ENCODE measurements at regions not wholly inside any gene's neighbourhood (a gene's known extent, or its start where the extent isn't known, plus 50 kb on each side); places are given as distances from the start of the nearest gene placed in this dataset.

DNA sequence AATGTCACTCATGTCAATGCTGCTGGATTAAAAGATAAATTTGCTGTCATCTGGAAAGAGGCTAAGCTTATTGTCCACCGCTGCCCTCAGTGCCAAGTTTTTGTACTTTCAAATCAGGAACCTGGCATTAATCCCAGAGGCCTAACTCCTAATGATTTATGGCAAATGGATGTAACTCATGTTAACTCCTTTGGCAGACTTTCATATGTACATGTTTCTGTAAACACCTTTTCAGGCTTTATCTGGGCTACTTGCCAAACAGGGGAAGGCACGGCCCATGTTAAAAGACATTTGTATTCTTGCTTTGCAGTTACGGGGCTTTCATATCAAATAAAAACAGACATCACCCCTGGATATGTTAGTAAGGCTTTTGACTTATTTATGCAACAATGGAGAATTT, 608.0 kb upstream of the ACO1 start:
- Histone ChIP-seq H3K36me3 (replicated peaks; ENCODE audit: insufficient read depth, low read length) (no peaks in the 10 kb centered on the region), H3K27ac (ENCODE audit: low read length) (no peak overlapping the region), H3K4me3 (ENCODE audit: low read length) (no peak overlapping the region), H3K9me3 (replicated peaks; ENCODE audit: insufficient read depth, low read length) (no peaks in the 10 kb centered on the region), H3K9ac (ENCODE audit: low read length) (no peak overlapping the region), H3K79me2 (ENCODE audit: low read length) (no peaks in the 10 kb centered on the region), H2AFZ (ENCODE audit: low read length) (no peak overlapping the region), H3K27me3 (replicated peaks; ENCODE audit: insufficient read depth, low read length) (no peaks in the 10 kb centered on the region), H4K20me1 (ENCODE audit: insufficient read depth, low read length) (no peaks in the 10 kb centered on the region), H3K4me2 (ENCODE audit: low read depth, low read length) (no peak overlapping the region), H3K9me2 (replicated peaks; ENCODE audit: insufficient read depth, low read length) (no peaks in the 10 kb centered on the region), H3K4me1 (ENCODE audit: low read length) (no peaks in the 10 kb centered on the region), H3F3A (ENCODE audit: insufficient read depth, low read length) (no peaks in the 10 kb centered on the region)
- no peak for TF ChIP-seq EZH2 (optimal IDR thresholded peaks at IDR 0.05; ENCODE audit: low read depth, low read length)
- no peak for TF ChIP-seq EZH2phosphoT487 (IDR thresholded peaks at IDR 0.05; ENCODE audit: low read length)
- TF ChIP-seq, protein P1, sequence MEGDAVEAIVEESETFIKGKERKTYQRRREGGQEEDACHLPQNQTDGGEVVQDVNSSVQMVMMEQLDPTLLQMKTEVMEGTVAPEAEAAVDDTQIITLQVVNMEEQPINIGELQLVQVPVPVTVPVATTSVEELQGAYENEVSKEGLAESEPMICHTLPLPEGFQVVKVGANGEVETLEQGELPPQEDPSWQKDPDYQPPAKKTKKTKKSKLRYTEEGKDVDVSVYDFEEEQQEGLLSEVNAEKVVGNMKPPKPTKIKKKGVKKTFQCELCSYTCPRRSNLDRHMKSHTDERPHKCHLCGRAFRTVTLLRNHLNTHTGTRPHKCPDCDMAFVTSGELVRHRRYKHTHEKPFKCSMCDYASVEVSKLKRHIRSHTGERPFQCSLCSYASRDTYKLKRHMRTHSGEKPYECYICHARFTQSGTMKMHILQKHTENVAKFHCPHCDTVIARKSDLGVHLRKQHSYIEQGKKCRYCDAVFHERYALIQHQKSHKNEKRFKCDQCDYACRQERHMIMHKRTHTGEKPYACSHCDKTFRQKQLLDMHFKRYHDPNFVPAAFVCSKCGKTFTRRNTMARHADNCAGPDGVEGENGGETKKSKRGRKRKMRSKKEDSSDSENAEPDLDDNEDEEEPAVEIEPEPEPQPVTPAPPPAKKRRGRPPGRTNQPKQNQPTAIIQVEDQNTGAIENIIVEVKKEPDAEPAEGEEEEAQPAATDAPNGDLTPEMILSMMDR (IDR thresholded peaks at IDR 0.05; ENCODE audit: low read length): no peak
- DNase-seq: no peak

DNA sequence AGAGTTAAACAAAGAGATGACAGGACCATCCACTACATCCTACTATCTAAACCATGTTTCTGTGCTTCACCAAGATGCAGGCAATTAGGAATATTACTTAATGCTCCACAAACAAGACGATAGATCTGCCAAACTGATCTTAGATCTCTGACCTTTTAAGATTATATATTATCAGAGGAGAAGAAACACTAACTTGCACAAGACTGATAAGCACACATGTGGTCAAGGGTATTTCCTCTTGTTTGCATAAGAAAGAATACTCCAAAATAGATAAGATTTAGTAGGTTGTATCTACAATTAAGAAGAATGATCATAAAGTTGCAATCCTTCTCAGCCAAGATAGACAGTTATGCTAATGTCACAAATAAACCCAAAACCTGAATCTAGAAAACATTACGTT, 601.0 kb upstream of the ACO1 start:
- TF ChIP-seq EZH2 (optimal IDR thresholded peaks at IDR 0.05; ENCODE audit: low read depth, low read length) (no peak), EZH2phosphoT487 (IDR thresholded peaks at IDR 0.05; ENCODE audit: low read length) (no peak)
- TF ChIP-seq, protein P1 (IDR thresholded peaks at IDR 0.05; ENCODE audit: low read length): no peak
- Histone ChIP-seq H3K4me2 (ENCODE audit: low read depth, low read length) (no peak overlapping the region), H3K27me3 (replicated peaks; ENCODE audit: insufficient read depth, low read length) (no peaks in the 10 kb centered on the region), H3K4me3 (ENCODE audit: low read length) (no peak overlapping the region), H3K9ac (ENCODE audit: low read length) (no peak overlapping the region), H3K36me3 (replicated peaks; ENCODE audit: insufficient read depth, low read length) (no peaks in the 10 kb centered on the region), H3K9me2 (replicated peaks; ENCODE audit: insufficient read depth, low read length) (no peaks in the 10 kb centered on the region), H3K79me2 (ENCODE audit: low read length) (no peaks in the 10 kb centered on the region), H3K27ac (ENCODE audit: low read length) (no peak overlapping the region), H3K9me3 (replicated peaks; ENCODE audit: insufficient read depth, low read length) (no peaks in the 10 kb centered on the region), H3F3A (ENCODE audit: insufficient read depth, low read length) (no peaks in the 10 kb centered on the region), H2AFZ (ENCODE audit: low read length) (no peak overlapping the region), H3K4me1 (ENCODE audit: low read length) (no peaks in the 10 kb centered on the region), H4K20me1 (ENCODE audit: insufficient read depth, low read length) (no peaks in the 10 kb centered on the region)
- no peak for DNase-seq

DNA sequence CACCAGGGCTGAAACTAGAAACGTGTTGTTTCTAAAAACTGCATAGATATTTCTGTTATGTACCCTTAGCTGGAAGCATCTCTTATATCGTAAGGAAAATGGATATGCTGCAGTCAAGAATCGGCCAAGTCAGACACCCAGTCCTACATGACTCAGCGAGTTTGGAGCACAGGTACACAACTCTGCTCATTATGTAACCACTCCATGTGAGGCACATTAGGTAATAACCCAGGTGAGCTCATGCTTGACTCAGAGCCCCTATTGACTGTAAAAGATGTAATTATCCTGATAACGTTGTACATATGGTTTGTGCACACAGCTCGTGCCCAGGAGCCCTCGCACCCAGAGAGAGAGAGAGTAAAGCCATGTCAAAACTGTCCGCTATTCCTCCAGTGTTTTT, 593.7 kb upstream of the ACO1 start:
- H4K20me1 ChIP-seq (ENCODE audit: insufficient read depth, low read length): no peaks in the 10 kb centered on the region

More for the DNA sequence above, 593.7 kb upstream of the ACO1 start:
- no peak for DNase-seq
- Histone ChIP-seq H3F3A (ENCODE audit: insufficient read depth, low read length) (no peaks in the 10 kb centered on the region), H3K4me2 (ENCODE audit: low read depth, low read length) (no peak overlapping the region), H3K27ac (ENCODE audit: low read length) (no peak overlapping the region), H3K9me3 (replicated peaks; ENCODE audit: insufficient read depth, low read length) (no peaks in the 10 kb centered on the region), H3K4me1 (ENCODE audit: low read length) (no peaks in the 10 kb centered on the region), H3K4me3 (ENCODE audit: low read length) (no peak overlapping the region), H3K36me3 (replicated peaks; ENCODE audit: insufficient read depth, low read length) (no peaks in the 10 kb centered on the region), H3K9me2 (replicated peaks; ENCODE audit: insufficient read depth, low read length) (no peaks in the 10 kb centered on the region), H3K79me2 (ENCODE audit: low read length) (no peaks in the 10 kb centered on the region), H3K9ac (ENCODE audit: low read length) (no peak overlapping the region), H2AFZ (ENCODE audit: low read length) (no peak overlapping the region), H3K27me3 (replicated peaks; ENCODE audit: insufficient read depth, low read length) (no peaks in the 10 kb centered on the region)
- TF ChIP-seq EZH2phosphoT487 (IDR thresholded peaks at IDR 0.05; ENCODE audit: low read length): no peak
- no peak for TF ChIP-seq EZH2 (optimal IDR thresholded peaks at IDR 0.05; ENCODE audit: low read depth, low read length)
- TF ChIP-seq, protein P1 (IDR thresholded peaks at IDR 0.05; ENCODE audit: low read length): no peak
